GM19395 (cell line): ENCODE measurements at regions not wholly inside any gene's neighbourhood (a gene's known extent, or its start where the extent isn't known, plus 50 kb on each side); places are given as distances from the start of the nearest gene placed in this dataset.
"Not testable (repeated sequence)": the region's sequence is repeated elsewhere in the genome, so short reads cannot be mapped to it uniquely, and the experiment has no call there.

Experiments used
- ATAC-seq: cut with Tn5 transposase; IDR thresholded peaks from one replicate; pipeline ENCODE4 v1.9.1; 2021; ENCODE audit warnings: mild to moderate bottlenecking, moderate library complexity; ENCODE audit not compliant: unreplicated experiment

- no peak for ATAC-seq
Measured at GRCh38 chr6:131424475-131424874, 148.6 kb upstream of the ARG1 start.

- ATAC-seq: no peak
Measured at GRCh38 chr6:131427434-131428058, 145.5 kb upstream of the ARG1 start.

- ATAC-seq: no peak
Measured at GRCh38 chr6:131430531-131430930, 142.5 kb upstream of the ARG1 start.

GRCh38 chr6:131431718-131432117 lies 141.3 kb upstream of the ARG1 start:
- no peak for ATAC-seq

- no peak for ATAC-seq
Measured at GRCh38 chr6:131433927-131434326, 139.1 kb upstream of the ARG1 start.

GRCh38 chr6:131436358-131436757 lies 136.7 kb upstream of the ARG1 start:
- ATAC-seq: no peak

GRCh38 chr6:131443014-131443413 lies 130.0 kb upstream of the ARG1 start:
- ATAC-seq: no peak

GRCh38 chr6:131443514-131443913 lies 129.5 kb upstream of the ARG1 start:
- no peak for ATAC-seq

- ATAC-seq: not testable (repeated sequence)
Measured at GRCh38 chr6:131445356-131445755, 127.7 kb upstream of the ARG1 start.

GRCh38 chr6:131450861-131451260 lies 122.2 kb upstream of the ARG1 start:
- ATAC-seq: no peak

- no peak for ATAC-seq
Measured at GRCh38 chr6:131451321-131452144, 121.5 kb upstream of the ARG1 start.

GRCh38 chr6:131453803-131454202 lies 119.2 kb upstream of the ARG1 start:
- ATAC-seq: no peak

GRCh38 chr6:131456565-131456964 lies 116.5 kb upstream of the ARG1 start:
- no peak for ATAC-seq

- no peak for ATAC-seq
Measured at GRCh38 chr6:131459005-131459404, 114.0 kb upstream of the ARG1 start.

- ATAC-seq: no peak
Measured at GRCh38 chr6:131460614-131461000, 112.4 kb upstream of the ARG1 start.

- no peak for ATAC-seq
Measured at GRCh38 chr6:131469130-131469529, 103.9 kb upstream of the ARG1 start.

- ATAC-seq: no peak
Measured at GRCh38 chr6:131470534-131470933, 102.5 kb upstream of the ARG1 start.

GRCh38 chr6:131471331-131471730 lies 101.7 kb upstream of the ARG1 start:
- ATAC-seq: no peak

- ATAC-seq: not testable (repeated sequence)
Measured at GRCh38 chr6:131473303-131473702, 99.7 kb upstream of the ARG1 start.

GRCh38 chr6:131476362-131476761 lies 96.7 kb upstream of the ARG1 start:
- no peak for ATAC-seq

GRCh38 chr6:131478740-131479211 lies 94.2 kb upstream of the ARG1 start:
- not testable (repeated sequence) for ATAC-seq

- no peak for ATAC-seq
Measured at GRCh38 chr6:131486608-131487007, 86.4 kb upstream of the ARG1 start.
